C4-2B (cell line): ENCODE measurements at regions not wholly inside any gene's neighbourhood (a gene's known extent, or its start where the extent isn't known, plus 50 kb on each side); places are given as distances from the start of the nearest gene placed in this dataset.

Source experiments
- ZFX ChIP-seq: fragments of 450-650 bp; IDR thresholded peaks from 2 replicates; pipeline ENCODE4 v1.6.1; 2017
- TF ChIP-seq, protein P1 (sequence below): fragments of 450-650 bp; conservative IDR thresholded peaks from 2 replicates; pipeline ENCODE4 v1.5.1; 2017; ENCODE audit warnings: mild to moderate bottlenecking

DNA sequence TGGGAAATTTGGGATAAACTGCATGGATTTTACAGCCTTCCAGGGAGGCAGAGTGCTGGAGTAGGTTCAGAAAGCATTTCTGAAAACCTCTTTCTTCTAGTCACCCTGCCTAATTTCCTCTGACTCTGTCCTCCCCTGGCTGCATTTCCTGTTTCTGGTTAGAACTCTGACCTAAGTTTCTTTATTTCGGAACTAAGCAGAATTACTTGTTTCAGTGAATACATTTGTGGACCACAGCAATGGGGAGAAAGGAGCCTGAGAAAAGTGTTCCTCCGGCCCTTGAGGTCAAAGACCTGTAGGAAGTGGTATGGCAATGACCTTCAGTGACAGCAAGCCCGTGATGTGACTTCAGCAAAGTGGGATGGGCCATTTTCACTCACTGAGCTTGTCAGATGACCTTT lies 173.4 kb upstream of the RUNX1 start:
- TF ChIP-seq, protein P1, sequence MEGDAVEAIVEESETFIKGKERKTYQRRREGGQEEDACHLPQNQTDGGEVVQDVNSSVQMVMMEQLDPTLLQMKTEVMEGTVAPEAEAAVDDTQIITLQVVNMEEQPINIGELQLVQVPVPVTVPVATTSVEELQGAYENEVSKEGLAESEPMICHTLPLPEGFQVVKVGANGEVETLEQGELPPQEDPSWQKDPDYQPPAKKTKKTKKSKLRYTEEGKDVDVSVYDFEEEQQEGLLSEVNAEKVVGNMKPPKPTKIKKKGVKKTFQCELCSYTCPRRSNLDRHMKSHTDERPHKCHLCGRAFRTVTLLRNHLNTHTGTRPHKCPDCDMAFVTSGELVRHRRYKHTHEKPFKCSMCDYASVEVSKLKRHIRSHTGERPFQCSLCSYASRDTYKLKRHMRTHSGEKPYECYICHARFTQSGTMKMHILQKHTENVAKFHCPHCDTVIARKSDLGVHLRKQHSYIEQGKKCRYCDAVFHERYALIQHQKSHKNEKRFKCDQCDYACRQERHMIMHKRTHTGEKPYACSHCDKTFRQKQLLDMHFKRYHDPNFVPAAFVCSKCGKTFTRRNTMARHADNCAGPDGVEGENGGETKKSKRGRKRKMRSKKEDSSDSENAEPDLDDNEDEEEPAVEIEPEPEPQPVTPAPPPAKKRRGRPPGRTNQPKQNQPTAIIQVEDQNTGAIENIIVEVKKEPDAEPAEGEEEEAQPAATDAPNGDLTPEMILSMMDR = no peak
- TF ChIP-seq ZFX = no peak
